ENCODE measurements at regions not wholly inside any gene's neighbourhood (a gene's known extent, or its start where the extent isn't known, plus 50 kb on each side); places are given as distances from the start of the nearest gene placed in this dataset.

GRCh38 chr7:126378642-126379041 lies 874.1 kb downstream of the GRM8 start:
- H3K36me3 ChIP-seq (ENCODE audit: control insufficient read depth, insufficient read depth, low read length) = no peaks in the 10 kb centered on the region
- H3K27ac ChIP-seq (ENCODE audit: low read length) = no peak overlapping the region
- H3K4me3 ChIP-seq (ENCODE audit: low read length) = no peak overlapping the region
- DNase-seq = no peak
- H3K9me3 ChIP-seq (ENCODE audit: control insufficient read depth, low read depth, low read length) = no peaks in the 10 kb centered on the region
- WGBS (ENCODE audit: insufficient coverage, low lambda C conversion rate) = 100% methylated on average over 1 of the region's 2 CpGs
- H3K4me1 ChIP-seq (ENCODE audit: control insufficient read depth, insufficient read depth, low read length) = no peaks in the 10 kb centered on the region
- no peaks in the 10 kb centered on the region for H3K27me3 ChIP-seq (ENCODE audit: control insufficient read depth, insufficient read depth, low read length)

GRCh38 chr7:126370038-126370668 lies 882.6 kb downstream of the GRM8 start:
- H3K4me3 ChIP-seq (ENCODE audit: low read length) = no peak overlapping the region
- H3K36me3 ChIP-seq (ENCODE audit: control insufficient read depth, insufficient read depth, low read length) = no peaks in the 10 kb centered on the region
- no peaks in the 10 kb centered on the region for H3K4me1 ChIP-seq (ENCODE audit: control insufficient read depth, insufficient read depth, low read length)
- H3K9me3 ChIP-seq (ENCODE audit: control insufficient read depth, low read depth, low read length) = no peaks in the 10 kb centered on the region
- H3K27me3 ChIP-seq (ENCODE audit: control insufficient read depth, insufficient read depth, low read length) = no peaks in the 10 kb centered on the region
- no peak overlapping the region for H3K27ac ChIP-seq (ENCODE audit: low read length)
- no peak for DNase-seq
- WGBS (ENCODE audit: insufficient coverage, low lambda C conversion rate) = no CpG with 5 or more reads among the region's 1 CpG

- no peak for DNase-seq
- no CpG with 5 or more reads among the region's 1 CpG for WGBS (ENCODE audit: insufficient coverage, low lambda C conversion rate)
- Histone ChIP-seq H3K27ac (ENCODE audit: low read length) (no peak overlapping the region), H3K4me1 (ENCODE audit: control insufficient read depth, insufficient read depth, low read length) (no peaks in the 10 kb centered on the region), H3K36me3 (ENCODE audit: control insufficient read depth, insufficient read depth, low read length) (no peaks in the 10 kb centered on the region), H3K27me3 (ENCODE audit: control insufficient read depth, insufficient read depth, low read length) (no peaks in the 10 kb centered on the region), H3K9me3 (ENCODE audit: control insufficient read depth, low read depth, low read length) (no peaks in the 10 kb centered on the region), H3K4me3 (ENCODE audit: low read length) (no peak overlapping the region)
Measured at GRCh38 chr7:126362746-126363145, 890.0 kb downstream of the GRM8 start.

- no peak for DNase-seq
- Histone ChIP-seq H3K9me3 (ENCODE audit: control insufficient read depth, low read depth, low read length) (no peaks in the 10 kb centered on the region), H3K27ac (ENCODE audit: low read length) (no peak overlapping the region), H3K4me1 (ENCODE audit: control insufficient read depth, insufficient read depth, low read length) (no peaks in the 10 kb centered on the region), H3K36me3 (ENCODE audit: control insufficient read depth, insufficient read depth, low read length) (no peaks in the 10 kb centered on the region), H3K4me3 (ENCODE audit: low read length) (no peak overlapping the region), H3K27me3 (ENCODE audit: control insufficient read depth, insufficient read depth, low read length) (no peaks in the 10 kb centered on the region)
- WGBS (ENCODE audit: insufficient coverage, low lambda C conversion rate) = 83% methylated on average over 2 of the region's 3 CpGs
Measured at GRCh38 chr7:126361183-126361582, 891.6 kb downstream of the GRM8 start.

- H3K4me3 ChIP-seq (ENCODE audit: low read length) = no peak overlapping the region
- H3K9me3 ChIP-seq (ENCODE audit: control insufficient read depth, low read depth, low read length) = no peaks in the 10 kb centered on the region
- H3K36me3 ChIP-seq (ENCODE audit: control insufficient read depth, insufficient read depth, low read length) = no peaks in the 10 kb centered on the region
- no peaks in the 10 kb centered on the region for H3K27me3 ChIP-seq (ENCODE audit: control insufficient read depth, insufficient read depth, low read length)
- WGBS (ENCODE audit: insufficient coverage, low lambda C conversion rate) = 66% methylated on average over 2 of the region's 4 CpGs
- H3K4me1 ChIP-seq (ENCODE audit: control insufficient read depth, insufficient read depth, low read length) = no peaks in the 10 kb centered on the region
- H3K27ac ChIP-seq (ENCODE audit: low read length) = no peak overlapping the region
- no peak for DNase-seq
Measured at GRCh38 chr7:126339813-126340212, 912.9 kb downstream of the GRM8 start.

- no peaks in the 10 kb centered on the region for H3K4me1 ChIP-seq (ENCODE audit: control insufficient read depth, insufficient read depth, low read length)
- no peak overlapping the region for H3K27ac ChIP-seq (ENCODE audit: low read length)
- H3K36me3 ChIP-seq (ENCODE audit: control insufficient read depth, insufficient read depth, low read length) = no peaks in the 10 kb centered on the region
- no peak overlapping the region for H3K4me3 ChIP-seq (ENCODE audit: low read length)
- H3K9me3 ChIP-seq (ENCODE audit: control insufficient read depth, low read depth, low read length) = no peaks in the 10 kb centered on the region
- DNase-seq = no peak
- H3K27me3 ChIP-seq (ENCODE audit: control insufficient read depth, insufficient read depth, low read length) = no peaks in the 10 kb centered on the region
- 88% methylated on average over 1 of the region's 1 CpG for WGBS (ENCODE audit: insufficient coverage, low lambda C conversion rate)
Measured at GRCh38 chr7:126305671-126306070, 947.1 kb downstream of the GRM8 start.

- H3K4me1 ChIP-seq (ENCODE audit: control insufficient read depth, insufficient read depth, low read length) = no peaks in the 10 kb centered on the region
- no peaks in the 10 kb centered on the region for H3K9me3 ChIP-seq (ENCODE audit: control insufficient read depth, low read depth, low read length)
- H3K27ac ChIP-seq (ENCODE audit: low read length) = no peak overlapping the region
- no CpG with 5 or more reads among the region's 1 CpG for WGBS (ENCODE audit: insufficient coverage, low lambda C conversion rate)
- H3K27me3 ChIP-seq (ENCODE audit: control insufficient read depth, insufficient read depth, low read length) = no peaks in the 10 kb centered on the region
- H3K4me3 ChIP-seq (ENCODE audit: low read length) = no peak overlapping the region
- no peak for DNase-seq
- no peaks in the 10 kb centered on the region for H3K36me3 ChIP-seq (ENCODE audit: control insufficient read depth, insufficient read depth, low read length)
Measured at GRCh38 chr7:126303926-126304325, 948.8 kb downstream of the GRM8 start.

- no peak overlapping the region for H3K27ac ChIP-seq (ENCODE audit: low read length)
- H3K27me3 ChIP-seq (ENCODE audit: control insufficient read depth, insufficient read depth, low read length) = no peaks in the 10 kb centered on the region
- no peaks in the 10 kb centered on the region for H3K4me1 ChIP-seq (ENCODE audit: control insufficient read depth, insufficient read depth, low read length)
- 80% methylated on average over 1 of the region's 2 CpGs for WGBS (ENCODE audit: insufficient coverage, low lambda C conversion rate)
- H3K9me3 ChIP-seq (ENCODE audit: control insufficient read depth, low read depth, low read length) = no peaks in the 10 kb centered on the region
- H3K4me3 ChIP-seq (ENCODE audit: low read length) = no peak overlapping the region
- DNase-seq = no peak
- no peaks in the 10 kb centered on the region for H3K36me3 ChIP-seq (ENCODE audit: control insufficient read depth, insufficient read depth, low read length)
Measured at GRCh38 chr7:126302639-126303038, 950.1 kb downstream of the GRM8 start.

- H3K9me3 ChIP-seq (ENCODE audit: control insufficient read depth, low read depth, low read length) = peaks cover 3% of the 10 kb centered on the region
- 100% methylated on average over 1 of the region's 2 CpGs for WGBS (ENCODE audit: insufficient coverage, low lambda C conversion rate)
- H3K36me3 ChIP-seq (ENCODE audit: control insufficient read depth, insufficient read depth, low read length) = no peaks in the 10 kb centered on the region
- no peaks in the 10 kb centered on the region for H3K4me1 ChIP-seq (ENCODE audit: control insufficient read depth, insufficient read depth, low read length)
- H3K27ac ChIP-seq (ENCODE audit: low read length) = no peak overlapping the region
- no peak overlapping the region for H3K4me3 ChIP-seq (ENCODE audit: low read length)
- no peak for DNase-seq
- H3K27me3 ChIP-seq (ENCODE audit: control insufficient read depth, insufficient read depth, low read length) = no peaks in the 10 kb centered on the region
Measured at GRCh38 chr7:126286317-126286716, 966.4 kb downstream of the GRM8 start.

GRCh38 chr7:126236261-126236660 lies 1016.5 kb downstream of the GRM8 start:
- Histone ChIP-seq H3K9me3 (ENCODE audit: control insufficient read depth, low read depth, low read length) (no peaks in the 10 kb centered on the region), H3K4me3 (ENCODE audit: low read length) (no peak overlapping the region), H3K36me3 (ENCODE audit: control insufficient read depth, insufficient read depth, low read length) (no peaks in the 10 kb centered on the region), H3K27ac (ENCODE audit: low read length) (no peak overlapping the region), H3K27me3 (ENCODE audit: control insufficient read depth, insufficient read depth, low read length) (no peaks in the 10 kb centered on the region), H3K4me1 (ENCODE audit: control insufficient read depth, insufficient read depth, low read length) (no peaks in the 10 kb centered on the region)
- 73% methylated on average over 2 of the region's 5 CpGs for WGBS (ENCODE audit: insufficient coverage, low lambda C conversion rate)
- no peak for DNase-seq

GRCh38 chr7:126228356-126229061 lies 1024.2 kb downstream of the GRM8 start:
- Histone ChIP-seq H3K27me3 (ENCODE audit: control insufficient read depth, insufficient read depth, low read length) (no peaks in the 10 kb centered on the region), H3K27ac (ENCODE audit: low read length) (no peak overlapping the region), H3K4me1 (ENCODE audit: control insufficient read depth, insufficient read depth, low read length) (no peaks in the 10 kb centered on the region), H3K36me3 (ENCODE audit: control insufficient read depth, insufficient read depth, low read length) (no peaks in the 10 kb centered on the region), H3K9me3 (ENCODE audit: control insufficient read depth, low read depth, low read length) (no peaks in the 10 kb centered on the region), H3K4me3 (ENCODE audit: low read length) (no peak overlapping the region)
- no peak for DNase-seq
- WGBS (ENCODE audit: insufficient coverage, low lambda C conversion rate) = 92% methylated on average over 4 of the region's 4 CpGs

All from large intestine (tissue), 3 donors.